IMR-90 (cell line): ENCODE measurements at regions not wholly inside any gene's neighbourhood (a gene's known extent, or its start where the extent isn't known, plus 50 kb on each side); places are given as distances from the start of the nearest gene placed in this dataset.

Source experiments
- ATAC-seq: fragments of 200-7000 bp; cut with Tn5 transposase; 2 replicates; pipeline ENCODE4 v1.9.1; 2020; ENCODE audit warnings: low read depth, mild to moderate bottlenecking, moderate library complexity
- BruUV-seq: library from RNA; stranded (reverse); fragments of 400-500 nt; replicated peaks from 2 replicates; lab custom pipeline; 2021; lab: Mats Ljungman, UMichigan
- CTCF ChIA-PET: fragments of 300-600 bp; formaldehyde crosslinking; extraction: SDS; loops from one replicate; lab custom pipeline; 2021; ENCODE audit warnings: antibody characterized with exemption; lab: Yijun Ruan, JAX
- POLR2A ChIA-PET: fragments of 300-600 bp; sonication (Branson Sonifier 250); formaldehyde crosslinking; loops from one replicate; lab custom pipeline; 2022; ENCODE audit warnings: antibody characterized with exemption; ENCODE audit not compliant: unreplicated experiment; lab: Charles Lee
- DNase-seq: peaks from one replicate; pipeline ENCODE4 v3.0.0; 2013
- H2AFZ ChIP-seq: replicated peaks from 2 replicates; pipeline ENCODE3; 2013; ENCODE audit warnings: low read length, mild to moderate bottlenecking; ENCODE audit not compliant: poor library complexity
- H2AK5ac ChIP-seq: 2 replicates; pipeline ENCODE4 v1.6.1; 2013; ENCODE audit warnings: low read depth, low read length, inconsistent platforms
- H2AK9ac ChIP-seq: replicated peaks from 2 replicates; pipeline ENCODE3; 2013; ENCODE audit warnings: mild to moderate bottlenecking, low read depth, low read length, moderate library complexity; ENCODE audit not compliant: poor library complexity
- H2BK120ac ChIP-seq: 2 replicates; pipeline ENCODE4 v1.6.1; 2013; ENCODE audit warnings: low read depth, low read length, inconsistent platforms
- H2BK15ac ChIP-seq: 3 replicates; pipeline ENCODE4 v1.6.1; 2013; ENCODE audit warnings: low read depth, low read length, inconsistent platforms
- H2BK20ac ChIP-seq: 2 replicates; pipeline ENCODE4 v1.6.1; 2013; ENCODE audit warnings: low read depth, mild to moderate bottlenecking, inconsistent platforms, low read length, moderate library complexity
- H2BK5ac ChIP-seq: 2 replicates; pipeline ENCODE4 v1.6.1; 2013; ENCODE audit warnings: mild to moderate bottlenecking, low read depth, low read length, inconsistent platforms; ENCODE audit not compliant: poor library complexity, severe bottlenecking
- H3K14ac ChIP-seq: replicated peaks from 2 replicates; pipeline ENCODE4 v1.6.1; 2013; ENCODE audit warnings: low read depth, low read length, inconsistent platforms
- H3K18ac ChIP-seq: 2 replicates; pipeline ENCODE4 v1.6.1; 2013; ENCODE audit warnings: low read depth, low read length, control low read depth
- H3K23ac ChIP-seq: 2 replicates; pipeline ENCODE4 v1.6.1; 2013; ENCODE audit warnings: low read depth, low read length, inconsistent platforms
- H3K27ac ChIP-seq: 2 replicates; pipeline ENCODE4 v1.5.1; 2013; ENCODE audit warnings: mild to moderate bottlenecking, control low read depth, low read length; ENCODE audit not compliant: insufficient read depth
- H3K27me3 ChIP-seq: 2 replicates; pipeline ENCODE4 v1.6.1; 2013; ENCODE audit warnings: low read length; ENCODE audit not compliant: control insufficient read depth, insufficient read depth
- H3K36me3 ChIP-seq: 2 replicates; pipeline ENCODE4 v1.6.1; 2013; ENCODE audit warnings: low read length, mixed read lengths; ENCODE audit not compliant: control insufficient read depth, insufficient read depth
- H3K4ac ChIP-seq: 2 replicates; pipeline ENCODE4 v1.6.1; 2013; ENCODE audit warnings: low read depth, low read length, inconsistent platforms
- H3K4me1 ChIP-seq: 2 replicates; pipeline ENCODE4 v1.6.1; 2013; ENCODE audit warnings: low read length, mixed read lengths; ENCODE audit not compliant: control insufficient read depth, insufficient read depth
- H3K4me2 ChIP-seq: 2 replicates; pipeline ENCODE4 v1.6.1; 2013; ENCODE audit warnings: low read depth, mild to moderate bottlenecking, control low read depth, low read length, moderate library complexity
- H3K4me3 ChIP-seq: 2 replicates; pipeline ENCODE4 v1.5.1; 2013; ENCODE audit warnings: low read depth, mild to moderate bottlenecking, control low read depth, low read length, moderate library complexity; ENCODE audit not compliant: insufficient read depth
- H3K56ac ChIP-seq: 2 replicates; pipeline ENCODE4 v1.6.1; 2013; ENCODE audit warnings: low read length, inconsistent platforms; ENCODE audit not compliant: insufficient read depth; ENCODE audit errors: extremely low read depth
- H3K79me1 ChIP-seq, 2 experiments: 2 replicates each; pipeline ENCODE4 v1.6.1; 2013; ENCODE audit warnings: low read length in 2 of 2, inconsistent platforms in 1 of 2, low read depth in 1 of 2
- H3K9ac ChIP-seq: 2 replicates; pipeline ENCODE4 v1.6.1; 2013; ENCODE audit warnings: low read depth, low read length, control low read depth
- H3K9me1 ChIP-seq: 2 replicates; pipeline ENCODE4 v1.6.1; 2013; ENCODE audit warnings: low read length, inconsistent platforms; ENCODE audit not compliant: insufficient read depth
- H3K9me3 ChIP-seq: 2 replicates; pipeline ENCODE4 v1.6.1; 2013; ENCODE audit warnings: low read length; ENCODE audit not compliant: control insufficient read depth, insufficient read depth
- H4K20me1 ChIP-seq: 2 replicates; pipeline ENCODE4 v1.6.1; 2013; ENCODE audit warnings: low read length, inconsistent platforms; ENCODE audit not compliant: insufficient read depth
- H4K5ac ChIP-seq: 2 replicates; pipeline ENCODE4 v1.6.1; 2013; ENCODE audit warnings: mild to moderate bottlenecking, low read depth, low read length, control low read depth
- H4K8ac ChIP-seq, 2 experiments: 2 replicates each; pipeline ENCODE4 v1.6.1; 2013; ENCODE audit warnings: low read depth in 2 of 2, low read length in 2 of 2, control low read depth in 1 of 2, inconsistent platforms in 1 of 2
- H4K91ac ChIP-seq: 2 replicates; pipeline ENCODE4 v1.6.1; 2013; ENCODE audit warnings: low read depth, low read length, inconsistent platforms; ENCODE audit not compliant: insufficient read depth
- CEBPB ChIP-seq: IDR thresholded peaks from 2 replicates; pipeline ENCODE4 v1.6.1; 2012; ENCODE audit warnings: low read depth, low read length, improper control_type of control experiment
- CTCF ChIP-seq: conservative IDR thresholded peaks from 2 replicates; pipeline ENCODE4 v1.5.1; 2012; ENCODE audit warnings: mild to moderate bottlenecking, low read depth, low read length, improper control_type of control experiment
- NFE2L2 ChIP-seq: fragments of 150-350 bp; IDR thresholded peaks from 2 replicates; pipeline ENCODE4 v1.6.1; 2016; ENCODE audit warnings: low read depth, mild to moderate bottlenecking, low read length
- SMC3 ChIP-seq: fragments of 150-350 bp; IDR thresholded peaks from 2 replicates; pipeline ENCODE4 v1.6.1; 2016; ENCODE audit warnings: low read depth, mild to moderate bottlenecking, antibody characterized with exemption, low read length, moderate library complexity
- WGBS, 2 experiments: methylation state at CpG; one replicate each; pipeline versions ENCODE4 v1.1.5 to v1.1.7; 2013; ENCODE audit warnings: missing lambda C conversion rate in 2 of 2; ENCODE audit not compliant: insufficient read length in 1 of 2; ENCODE audit errors: extremely low coverage in 2 of 2; 5-methylcytosine and 5-hydroxymethylcytosine counted together
- dilution Hi-C: fragments of 300-500 bp; cut with HindIII; formaldehyde crosslinking; loops from one replicate; pipeline ENCODE4 v1.14.3; 2018; ENCODE audit warnings: low sequenced_read_pairs; ENCODE audit not compliant: unreplicated experiment
- in situ Hi-C: fragments of 300-500 bp; cut with MboI; formaldehyde crosslinking; loops from 3 replicates; pipeline ENCODE4 v1.14.3; 2019; ENCODE audit warnings: low sequenced_read_pairs, inconsistent platforms, mixed read lengths
- intact Hi-C: fragments of 100-400 bp; cut with micrococcal nuclease; formaldehyde crosslinking; loops from 2 replicates; pipeline ENCODE4 v1.10.0; 2022

DNA sequence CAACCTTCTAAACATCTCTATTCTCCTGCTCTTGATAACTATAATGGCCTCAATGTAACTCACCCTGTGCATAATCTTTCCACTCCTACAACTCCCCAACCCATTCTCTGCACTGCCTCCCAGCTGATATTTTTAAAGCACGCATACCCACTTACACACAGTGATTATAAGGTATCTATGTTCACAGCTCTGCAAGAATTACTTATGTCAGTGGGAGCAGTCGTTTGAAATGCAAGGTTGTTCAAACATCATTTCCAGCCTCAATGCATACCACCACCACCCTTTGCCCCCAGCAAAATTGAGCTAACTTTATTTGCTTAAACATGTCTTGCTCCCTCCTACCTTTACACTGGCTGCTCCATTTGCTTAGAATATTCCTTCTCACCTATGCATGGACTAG lies 506.0 kb downstream of the RFPL4B start:
- Histone ChIP-seq H3K79me1 (no peaks in the 10 kb centered on the region), H2BK5ac (no peak overlapping the region), H3K23ac (no peak overlapping the region), H3K4me2 (no peak overlapping the region), H3K27ac (no peak overlapping the region), H3K27me3 (no peaks in the 10 kb centered on the region), H3K18ac (no peak overlapping the region), H3K9me3 (no peaks in the 10 kb centered on the region), H2AK5ac (no peak overlapping the region), H4K20me1 (no peaks in the 10 kb centered on the region), H2AFZ (no peak overlapping the region), H2BK15ac (no peak overlapping the region), H3K36me3 (no peaks in the 10 kb centered on the region), H3K4me3 (no peak overlapping the region), H3K56ac (no peak overlapping the region), H3K4ac (no peak overlapping the region), H3K4me1 (no peaks in the 10 kb centered on the region), H2AK9ac (no peak overlapping the region), H3K9ac (no peak overlapping the region), H3K14ac (no peak overlapping the region), H2BK20ac (no peak overlapping the region), H4K5ac (no peak overlapping the region), H4K8ac (no peak overlapping the region), H2BK120ac (no peak overlapping the region), H3K9me1 (no peaks in the 10 kb centered on the region), H4K91ac (no peak overlapping the region)
- dilution Hi-C loops (no loop called here), intact Hi-C loops (no loop called here), in situ Hi-C loops (no loop called here)
- ATAC-seq (no peak), DNase-seq (no peak)
- no CpG with 5 or more reads among the region's 2 CpGs for WGBS, 2 experiments
- ChIA-PET CTCF (interaction anchor here (1.1 kb wide), 1 partner anchor 11 kb away, joined by 3 read pairs; no protein-coding TSS in a partner anchor), POLR2A (no interaction called here)
- BruUV-seq, result no TSS peak
- TF ChIP-seq SMC3 (no peak), CEBPB (no peak), NFE2L2 (no peak), CTCF (no peak)
